Liver (tissue), 3 donors: ENCODE measurements at regions not wholly inside any gene's neighbourhood (a gene's known extent, or its start where the extent isn't known, plus 50 kb on each side); places are given as distances from the start of the nearest gene placed in this dataset.

ENCODE experiments used
- CTCF ChIP-seq: fragments of 150-350 bp; IDR thresholded peaks from 2 replicates; pipeline ENCODE4 v1.5.1; 2017; ENCODE audit warnings: improper control_type of control experiment, low read depth, low read length; ENCODE audit not compliant: missing input control
- FOXA1 ChIP-seq: IDR thresholded peaks from 2 replicates; pipeline ENCODE4 v1.6.1; 2016; ENCODE audit warnings: antibody characterized with exemption
- HNF4A ChIP-seq, 2 donors: conservative IDR thresholded peaks; 2 replicates each; pipeline ENCODE4 v1.6.1; 2016; ENCODE audit warnings: antibody characterized with exemption in 2 of 2, mild to moderate bottlenecking in 2 of 2
- HNF4G ChIP-seq: IDR thresholded peaks from 2 replicates; pipeline ENCODE4 v1.6.1; 2016; ENCODE audit warnings: antibody characterized with exemption
- MAX ChIP-seq: IDR thresholded peaks from 2 replicates; pipeline ENCODE4 v1.6.1; 2016; ENCODE audit warnings: antibody characterized with exemption
- RAD21 ChIP-seq, 2 donors: IDR thresholded peaks; 2 replicates each; pipeline ENCODE4 v1.6.1; 2016; ENCODE audit warnings: antibody characterized with exemption in 2 of 2, mild to moderate bottlenecking in 2 of 2
- SP1 ChIP-seq: IDR thresholded peaks from 2 replicates; pipeline ENCODE4 v1.6.1; 2018; ENCODE audit warnings: antibody characterized with exemption, mild to moderate bottlenecking
- TAF1 ChIP-seq: conservative IDR thresholded peaks from 2 replicates; pipeline ENCODE4 v1.6.1; 2016; ENCODE audit warnings: antibody characterized with exemption, mild to moderate bottlenecking
- YY1 ChIP-seq: IDR thresholded peaks from 2 replicates; pipeline ENCODE4 v1.6.1; 2016; ENCODE audit warnings: antibody characterized with exemption, mild to moderate bottlenecking
- TF ChIP-seq, protein P1 (sequence below): IDR thresholded peaks from 2 replicates; pipeline ENCODE4 v1.6.1; 2016; ENCODE audit warnings: antibody characterized with exemption, mild to moderate bottlenecking
- donor health status: healthy.
- donor health status: healthy.

DNA sequence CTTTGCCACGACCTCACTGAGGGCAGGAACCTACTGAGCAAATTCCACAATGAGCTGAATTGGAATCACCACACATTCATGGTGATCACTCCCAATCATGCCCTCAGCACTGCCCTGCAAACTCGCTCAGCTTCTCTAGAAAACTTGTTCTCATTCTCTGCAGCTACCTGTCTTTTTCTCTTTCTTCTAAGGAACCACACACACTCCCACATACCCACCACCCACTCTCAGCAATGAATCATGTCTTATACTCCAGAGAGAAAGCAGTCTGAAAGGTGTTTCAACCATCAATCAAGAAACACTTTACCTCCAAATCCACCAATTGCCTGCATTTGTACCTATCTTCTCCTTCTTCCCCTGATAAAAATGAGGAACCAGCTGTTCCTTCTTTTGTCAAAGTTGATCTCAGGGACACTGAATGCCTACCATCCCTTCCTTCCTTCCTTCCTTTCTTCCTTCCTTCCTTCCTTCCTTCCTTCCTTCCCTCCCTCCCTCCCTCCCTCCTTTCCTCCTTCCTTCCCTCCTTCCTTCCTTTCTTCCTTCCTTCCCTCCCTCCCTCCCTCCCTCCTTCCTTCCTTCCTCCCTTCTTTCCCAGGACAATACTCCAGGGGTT, 84.6 kb upstream of the SGK1 start:
- no peak for TF ChIP-seq CTCF
- no peak for TF ChIP-seq HNF4A (conservative IDR thresholded peaks at IDR 0.05)
- TF ChIP-seq, protein P1, sequence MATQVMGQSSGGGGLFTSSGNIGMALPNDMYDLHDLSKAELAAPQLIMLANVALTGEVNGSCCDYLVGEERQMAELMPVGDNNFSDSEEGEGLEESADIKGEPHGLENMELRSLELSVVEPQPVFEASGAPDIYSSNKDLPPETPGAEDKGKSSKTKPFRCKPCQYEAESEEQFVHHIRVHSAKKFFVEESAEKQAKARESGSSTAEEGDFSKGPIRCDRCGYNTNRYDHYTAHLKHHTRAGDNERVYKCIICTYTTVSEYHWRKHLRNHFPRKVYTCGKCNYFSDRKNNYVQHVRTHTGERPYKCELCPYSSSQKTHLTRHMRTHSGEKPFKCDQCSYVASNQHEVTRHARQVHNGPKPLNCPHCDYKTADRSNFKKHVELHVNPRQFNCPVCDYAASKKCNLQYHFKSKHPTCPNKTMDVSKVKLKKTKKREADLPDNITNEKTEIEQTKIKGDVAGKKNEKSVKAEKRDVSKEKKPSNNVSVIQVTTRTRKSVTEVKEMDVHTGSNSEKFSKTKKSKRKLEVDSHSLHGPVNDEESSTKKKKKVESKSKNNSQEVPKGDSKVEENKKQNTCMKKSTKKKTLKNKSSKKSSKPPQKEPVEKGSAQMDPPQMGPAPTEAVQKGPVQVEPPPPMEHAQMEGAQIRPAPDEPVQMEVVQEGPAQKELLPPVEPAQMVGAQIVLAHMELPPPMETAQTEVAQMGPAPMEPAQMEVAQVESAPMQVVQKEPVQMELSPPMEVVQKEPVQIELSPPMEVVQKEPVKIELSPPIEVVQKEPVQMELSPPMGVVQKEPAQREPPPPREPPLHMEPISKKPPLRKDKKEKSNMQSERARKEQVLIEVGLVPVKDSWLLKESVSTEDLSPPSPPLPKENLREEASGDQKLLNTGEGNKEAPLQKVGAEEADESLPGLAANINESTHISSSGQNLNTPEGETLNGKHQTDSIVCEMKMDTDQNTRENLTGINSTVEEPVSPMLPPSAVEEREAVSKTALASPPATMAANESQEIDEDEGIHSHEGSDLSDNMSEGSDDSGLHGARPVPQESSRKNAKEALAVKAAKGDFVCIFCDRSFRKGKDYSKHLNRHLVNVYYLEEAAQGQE = no peak
- TF ChIP-seq RAD21 (IDR thresholded peaks at IDR 0.05) = no peak
- TF ChIP-seq YY1 = no peak
- no peak for TF ChIP-seq MAX
- no peak for TF ChIP-seq SP1
- no peak for TF ChIP-seq FOXA1
- no peak for TF ChIP-seq TAF1
- TF ChIP-seq HNF4G = no peak
